ENCODE measurements at regions not wholly inside any gene's neighbourhood (a gene's known extent, or its start where the extent isn't known, plus 50 kb on each side); places are given as distances from the start of the nearest gene placed in this dataset.
"Not testable (repeated sequence)": the region's sequence is repeated elsewhere in the genome, so short reads cannot be mapped to it uniquely, and the experiment has no call there.

DNA sequence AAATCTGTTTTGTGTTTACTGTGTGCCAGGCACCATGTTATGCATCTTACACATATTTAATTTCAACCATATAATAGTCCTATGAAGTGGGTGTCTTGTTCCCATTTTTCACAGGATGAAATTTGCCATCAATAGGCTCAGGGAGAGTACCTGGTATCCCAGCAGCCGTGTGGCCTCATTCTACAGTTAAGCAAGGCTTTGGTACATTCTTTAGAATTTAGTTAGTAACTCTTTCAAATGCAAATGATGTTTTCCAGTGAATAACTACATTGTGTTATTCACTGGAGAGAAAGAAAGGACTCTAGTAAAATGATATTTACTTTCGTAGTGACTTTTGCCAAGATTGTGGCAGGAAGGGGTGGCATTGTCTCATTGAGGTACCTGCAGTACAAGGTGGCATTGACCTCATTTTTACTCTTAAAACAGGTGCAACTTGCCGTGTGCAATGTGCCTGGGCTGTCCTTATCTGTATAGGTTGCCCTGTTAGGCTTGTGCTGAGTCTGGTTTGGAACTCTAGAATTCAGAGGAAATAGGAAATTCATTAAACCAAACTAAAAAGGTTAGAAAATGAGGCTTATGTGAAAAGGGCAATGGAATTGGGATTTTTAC lies 117.4 kb upstream of the NBPF8 start:
- H3K27me3 ChIP-seq (ENCODE audit: control insufficient read depth, insufficient read depth, low read length); H3K36me3 ChIP-seq (ENCODE audit: control insufficient read depth, insufficient read depth, low read length); DNase-seq (ENCODE audit: low read depth); H3K4me3 ChIP-seq (ENCODE audit: low read depth, low read length): not testable (repeated sequence)

DNA sequence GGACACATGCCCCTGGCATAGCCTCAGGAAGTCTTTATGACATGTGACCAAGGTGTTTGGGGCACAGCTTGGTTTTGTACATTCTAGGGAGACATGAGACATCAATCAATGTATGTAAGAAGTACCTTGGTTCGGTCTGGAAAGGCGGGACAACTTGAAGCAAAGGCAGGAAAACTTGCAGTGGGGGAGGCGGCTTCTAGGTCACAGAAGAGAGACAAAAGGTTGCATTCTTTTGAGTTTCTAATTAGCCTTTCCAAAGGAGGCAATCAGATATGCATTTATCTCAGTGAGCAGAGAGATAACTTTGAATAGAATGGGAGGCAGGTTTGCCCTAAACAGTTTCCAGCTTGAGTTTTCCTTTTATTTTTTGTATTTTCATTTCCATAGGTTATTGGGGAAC lies 113.8 kb upstream of the SEC22B start:
- not testable (repeated sequence) for H3K36me3 ChIP-seq (ENCODE audit: control insufficient read depth, insufficient read depth, low read length); H3K27me3 ChIP-seq (ENCODE audit: control insufficient read depth, insufficient read depth, low read length); DNase-seq (ENCODE audit: low read depth); H3K4me3 ChIP-seq (ENCODE audit: low read depth, low read length)

DNA sequence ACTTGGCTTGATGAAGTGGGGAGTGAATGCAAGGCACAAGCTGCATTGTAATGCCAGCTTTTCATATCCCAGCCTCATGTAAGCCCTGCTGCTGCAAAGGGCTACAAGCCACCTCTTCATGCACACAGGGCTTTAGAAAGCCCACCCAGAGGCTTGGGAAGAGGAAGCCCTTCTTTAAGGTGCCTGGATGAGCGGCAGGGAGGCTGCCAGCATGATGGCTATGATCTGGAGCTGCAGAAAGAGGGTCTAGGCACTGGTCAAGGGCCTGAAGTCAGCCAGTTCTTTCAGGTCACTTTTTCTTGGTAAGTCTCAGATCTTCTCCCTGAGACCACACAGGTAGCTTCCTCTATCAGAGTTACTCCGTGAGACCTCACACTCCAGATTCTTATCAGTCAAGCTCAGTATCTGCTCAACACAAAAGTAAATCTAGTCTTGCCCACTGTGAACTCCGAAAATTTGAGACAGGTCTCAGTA lies 113.3 kb upstream of the SEC22B start:
- H3K36me3 ChIP-seq (ENCODE audit: control insufficient read depth, insufficient read depth, low read length); DNase-seq (ENCODE audit: low read depth); H3K27me3 ChIP-seq (ENCODE audit: control insufficient read depth, insufficient read depth, low read length); H3K4me3 ChIP-seq (ENCODE audit: low read depth, low read length): not testable (repeated sequence)

DNA sequence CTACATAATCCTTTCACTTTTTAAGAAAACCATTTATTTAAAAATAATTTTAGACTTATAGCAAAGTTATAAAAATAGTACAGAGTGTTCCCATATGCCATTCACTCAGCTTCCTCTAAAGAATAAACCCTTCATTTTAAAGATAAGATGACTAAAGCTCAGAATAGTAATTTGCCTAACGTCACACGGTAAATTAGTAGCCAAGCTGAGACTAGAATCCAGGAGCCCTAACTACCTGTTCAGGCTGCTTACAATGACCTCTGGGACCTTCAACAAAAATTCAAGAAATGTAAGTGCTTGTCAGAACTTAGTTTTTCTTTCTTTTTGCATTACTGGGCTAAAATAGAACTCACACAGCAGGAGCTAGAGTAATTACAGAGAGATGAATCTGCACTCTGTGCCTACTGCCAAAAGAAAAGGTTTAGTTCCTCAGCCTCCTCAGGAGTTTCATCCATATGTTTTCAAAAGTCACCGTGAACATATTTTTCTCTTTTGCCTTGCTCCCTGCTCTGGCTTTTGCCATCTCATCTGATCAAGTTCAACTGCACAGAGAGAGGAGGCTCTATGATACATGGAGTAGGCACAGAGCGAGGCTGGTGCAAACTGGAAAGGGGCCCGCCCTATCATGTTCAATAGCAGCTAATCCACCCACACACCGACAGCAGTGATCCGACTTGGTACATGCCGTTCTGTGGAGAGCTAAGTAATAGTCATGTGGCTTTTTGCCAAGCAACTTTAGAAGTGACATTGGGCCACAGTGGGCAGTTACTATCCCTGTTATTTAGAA lies 112.7 kb upstream of the SEC22B start:
- not testable (repeated sequence) for H3K27me3 ChIP-seq (ENCODE audit: control insufficient read depth, insufficient read depth, low read length); H3K36me3 ChIP-seq (ENCODE audit: control insufficient read depth, insufficient read depth, low read length); H3K4me3 ChIP-seq (ENCODE audit: low read depth, low read length); DNase-seq (ENCODE audit: low read depth)

DNA sequence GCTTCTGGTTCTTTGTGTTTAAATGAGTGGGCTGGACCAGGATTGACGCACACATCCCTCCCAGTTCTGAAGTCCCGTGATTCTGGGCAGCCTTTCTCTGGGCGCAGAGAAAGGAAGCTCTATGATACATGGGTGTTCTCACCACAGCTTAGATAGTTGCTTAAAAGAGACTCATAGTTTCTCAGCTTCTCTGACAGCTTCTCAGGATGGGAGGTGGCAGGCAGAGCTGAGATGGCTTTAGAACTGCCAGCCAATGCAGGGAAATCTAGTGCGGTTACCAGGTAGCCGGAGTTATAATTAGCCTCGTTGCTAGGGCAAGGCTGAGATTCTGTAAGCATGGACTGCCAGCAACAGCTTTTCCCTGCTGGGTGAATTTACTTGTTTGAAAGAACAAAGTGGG lies 111.8 kb upstream of the SEC22B start:
- not testable (repeated sequence) for H3K27me3 ChIP-seq (ENCODE audit: control insufficient read depth, insufficient read depth, low read length); DNase-seq (ENCODE audit: low read depth); H3K4me3 ChIP-seq (ENCODE audit: low read depth, low read length); H3K36me3 ChIP-seq (ENCODE audit: control insufficient read depth, insufficient read depth, low read length)

DNA sequence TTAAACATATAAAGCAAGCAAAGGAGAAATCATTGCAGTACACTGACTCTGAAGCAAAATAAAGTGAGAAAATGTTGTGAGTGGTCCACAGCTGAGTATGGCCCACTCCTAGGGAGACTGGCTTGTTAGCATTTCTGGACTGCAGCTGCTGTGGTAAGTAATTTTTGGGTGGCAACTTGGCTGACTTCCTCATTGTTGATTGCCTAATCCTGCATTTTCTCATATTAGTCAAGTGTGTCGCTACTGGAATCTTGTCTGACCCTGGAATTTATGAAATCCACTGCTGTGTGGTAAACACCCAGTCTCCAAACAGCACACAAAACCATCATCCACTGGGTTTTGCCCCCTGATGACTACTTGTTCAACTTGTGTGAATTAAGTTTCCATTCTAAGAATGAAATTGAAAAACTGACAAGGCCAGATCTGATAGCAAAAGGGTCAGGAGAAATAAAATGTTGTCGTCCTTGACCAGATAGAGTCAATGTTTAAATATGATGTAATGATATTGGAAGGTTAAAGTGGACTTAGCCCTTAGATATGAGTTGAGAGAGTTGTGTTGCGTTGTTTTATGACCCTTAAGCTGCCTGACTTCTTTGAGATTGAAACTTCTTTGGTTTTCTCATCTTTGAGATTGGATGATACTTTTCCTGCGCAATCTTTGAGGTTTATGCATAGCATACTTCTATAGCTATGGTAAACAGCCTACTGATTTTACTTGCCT lies 106.6 kb upstream of the SEC22B start:
- not testable (repeated sequence) for DNase-seq (ENCODE audit: low read depth); H3K36me3 ChIP-seq (ENCODE audit: control insufficient read depth, insufficient read depth, low read length); H3K27me3 ChIP-seq (ENCODE audit: control insufficient read depth, insufficient read depth, low read length); H3K4me3 ChIP-seq (ENCODE audit: low read depth, low read length)

DNA sequence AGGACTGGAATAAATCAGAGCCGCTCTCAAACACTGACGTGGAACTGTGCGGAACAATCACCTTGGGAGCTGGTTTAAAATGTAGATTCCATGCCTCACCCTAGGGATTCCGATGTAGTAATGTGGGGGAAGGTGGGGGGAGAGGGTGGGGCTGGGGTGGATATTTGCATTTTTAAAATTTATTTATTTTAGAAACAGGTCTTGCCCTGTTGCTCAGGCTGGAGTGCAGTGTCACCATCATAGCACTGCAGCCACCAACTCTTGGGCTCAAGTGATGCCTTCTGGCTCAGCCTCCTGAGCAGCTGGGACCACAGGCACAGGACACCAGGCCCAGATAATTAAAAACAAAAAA lies 101.9 kb upstream of the SEC22B start:
- H3K27me3 ChIP-seq (ENCODE audit: control insufficient read depth, insufficient read depth, low read length); DNase-seq (ENCODE audit: low read depth); H3K4me3 ChIP-seq (ENCODE audit: low read depth, low read length); H3K36me3 ChIP-seq (ENCODE audit: control insufficient read depth, insufficient read depth, low read length): not testable (repeated sequence)

DNA sequence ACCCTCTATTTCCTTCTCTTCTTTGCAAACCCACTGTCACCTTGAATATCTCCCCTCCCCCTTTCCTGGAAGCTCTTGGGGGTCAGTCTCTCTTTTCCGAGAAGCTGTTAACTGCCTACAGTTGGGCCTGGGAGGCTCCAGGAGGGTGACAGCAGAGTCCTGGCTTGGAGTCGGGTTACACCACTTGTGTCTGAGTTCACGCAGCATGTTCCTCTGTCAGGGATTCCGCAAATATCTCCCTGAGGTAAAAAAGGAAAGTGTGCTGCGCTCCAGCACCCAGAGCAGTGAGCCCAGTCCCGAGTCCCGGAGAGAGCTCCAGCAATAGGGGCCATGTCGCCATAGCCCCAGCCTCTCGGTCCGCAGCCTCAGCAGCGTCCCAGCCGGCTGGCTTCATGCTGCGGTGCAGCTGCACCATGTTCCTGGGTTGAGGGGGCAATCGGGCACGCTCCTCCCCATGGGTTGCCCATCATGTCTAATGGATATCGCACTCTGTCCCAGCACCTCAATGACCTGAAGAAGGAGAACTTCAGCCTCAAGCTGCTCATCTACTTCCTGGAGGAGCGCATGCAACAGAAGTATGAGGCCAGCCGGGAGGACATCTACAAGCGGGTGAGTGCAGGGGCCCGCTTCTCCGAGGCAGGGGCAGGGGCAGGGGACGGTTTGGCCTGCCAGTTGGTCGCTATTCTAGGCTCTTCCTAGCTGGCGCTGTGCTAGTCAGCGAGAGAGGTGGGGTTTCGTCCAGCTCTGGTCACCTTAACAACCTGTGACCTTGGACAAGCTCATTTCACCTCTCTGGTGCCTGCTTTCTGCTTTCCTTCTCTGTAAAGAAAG lies 101.3 kb upstream of the SEC22B start:
- H3K4me3 ChIP-seq (ENCODE audit: low read depth, low read length); H3K27me3 ChIP-seq (ENCODE audit: control insufficient read depth, insufficient read depth, low read length); H3K36me3 ChIP-seq (ENCODE audit: control insufficient read depth, insufficient read depth, low read length); DNase-seq (ENCODE audit: low read depth): not testable (repeated sequence)

DNA sequence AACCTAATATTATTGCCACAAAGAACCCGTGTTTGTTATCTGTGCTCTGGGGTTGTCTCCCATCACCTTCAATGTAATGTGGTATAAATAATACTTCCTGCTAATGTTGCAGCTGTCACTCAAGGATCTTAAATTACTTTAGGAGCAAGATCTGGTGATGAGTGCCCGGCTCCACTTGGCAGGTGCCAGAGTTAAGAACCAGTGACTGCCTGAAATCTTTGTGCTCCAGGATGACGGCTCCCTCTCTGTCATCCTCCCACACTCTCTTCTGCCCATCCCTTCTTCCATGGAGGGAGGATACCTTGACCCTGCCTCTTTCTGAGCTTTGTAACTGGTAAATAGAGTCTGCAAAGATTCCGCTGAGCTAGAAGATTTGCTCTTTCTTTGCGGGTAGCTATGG lies 100.4 kb upstream of the SEC22B start:
- DNase-seq (ENCODE audit: low read depth); H3K27me3 ChIP-seq (ENCODE audit: control insufficient read depth, insufficient read depth, low read length); H3K36me3 ChIP-seq (ENCODE audit: control insufficient read depth, insufficient read depth, low read length); H3K4me3 ChIP-seq (ENCODE audit: low read depth, low read length): not testable (repeated sequence)

DNA sequence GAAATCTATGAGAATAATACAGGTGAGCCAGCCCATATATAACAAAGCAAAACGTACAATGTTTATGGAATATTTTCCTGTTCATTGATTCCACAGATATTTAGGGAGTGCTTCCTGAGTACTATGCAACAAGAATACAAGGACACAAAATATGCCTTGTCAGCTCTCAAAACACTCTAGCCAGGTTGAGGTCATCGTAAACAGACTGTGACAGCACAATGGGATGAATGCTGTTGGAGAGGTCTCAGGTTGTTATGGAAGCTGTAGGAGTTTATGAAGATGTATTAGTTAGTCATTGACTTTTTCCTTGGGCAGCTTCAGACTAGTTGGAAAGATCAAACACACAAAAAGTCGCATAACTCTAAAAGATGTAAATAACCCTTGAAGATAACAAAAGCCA lies 98.1 kb upstream of the SEC22B start:
- not testable (repeated sequence) for H3K27me3 ChIP-seq (ENCODE audit: control insufficient read depth, insufficient read depth, low read length); H3K36me3 ChIP-seq (ENCODE audit: control insufficient read depth, insufficient read depth, low read length); DNase-seq (ENCODE audit: low read depth); H3K4me3 ChIP-seq (ENCODE audit: low read depth, low read length)

DNA sequence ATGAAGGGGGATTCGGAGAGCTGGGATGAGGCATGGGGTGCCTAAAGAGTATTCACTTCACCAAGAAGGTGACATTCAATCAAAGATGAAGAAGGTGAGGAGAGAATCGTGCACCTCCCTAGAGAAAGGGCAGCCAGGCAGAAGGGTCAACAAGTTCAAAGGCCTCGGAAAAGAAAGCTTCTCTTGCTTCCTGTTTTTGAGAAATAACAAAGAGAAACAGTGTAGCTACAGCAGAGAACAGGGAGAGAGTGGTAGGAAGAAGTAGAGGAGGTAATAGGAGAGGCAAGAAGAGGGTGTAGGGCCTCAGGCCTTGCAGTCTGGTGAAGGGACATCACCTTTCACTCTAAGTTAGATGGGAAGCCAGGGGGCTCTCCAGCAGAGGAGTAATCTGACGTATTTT lies 97.0 kb upstream of the SEC22B start:
- not testable (repeated sequence) for H3K36me3 ChIP-seq (ENCODE audit: control insufficient read depth, insufficient read depth, low read length); H3K27me3 ChIP-seq (ENCODE audit: control insufficient read depth, insufficient read depth, low read length); DNase-seq (ENCODE audit: low read depth); H3K4me3 ChIP-seq (ENCODE audit: low read depth, low read length)

DNA sequence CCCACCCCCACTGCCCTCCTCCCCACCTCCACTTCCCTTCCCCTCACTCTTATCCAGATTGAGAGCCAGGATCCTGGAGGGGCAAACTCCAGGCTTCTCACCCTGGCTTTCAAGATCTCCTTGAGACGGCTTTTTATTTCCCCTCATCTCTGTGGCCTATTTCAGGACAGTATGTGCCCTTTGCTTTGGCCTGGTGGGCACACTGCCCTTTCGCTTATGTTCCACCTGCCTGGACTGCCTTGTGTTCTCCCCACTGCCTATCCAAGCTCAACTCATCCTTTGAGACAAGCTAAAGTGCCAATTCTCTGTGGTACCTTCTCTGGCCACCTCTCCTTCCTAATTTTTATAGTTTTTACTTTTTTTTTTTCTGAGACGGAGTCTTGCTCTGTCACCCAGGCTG lies 95.9 kb upstream of the SEC22B start:
- not testable (repeated sequence) for H3K4me3 ChIP-seq (ENCODE audit: low read depth, low read length); H3K36me3 ChIP-seq (ENCODE audit: control insufficient read depth, insufficient read depth, low read length); DNase-seq (ENCODE audit: low read depth); H3K27me3 ChIP-seq (ENCODE audit: control insufficient read depth, insufficient read depth, low read length)

DNA sequence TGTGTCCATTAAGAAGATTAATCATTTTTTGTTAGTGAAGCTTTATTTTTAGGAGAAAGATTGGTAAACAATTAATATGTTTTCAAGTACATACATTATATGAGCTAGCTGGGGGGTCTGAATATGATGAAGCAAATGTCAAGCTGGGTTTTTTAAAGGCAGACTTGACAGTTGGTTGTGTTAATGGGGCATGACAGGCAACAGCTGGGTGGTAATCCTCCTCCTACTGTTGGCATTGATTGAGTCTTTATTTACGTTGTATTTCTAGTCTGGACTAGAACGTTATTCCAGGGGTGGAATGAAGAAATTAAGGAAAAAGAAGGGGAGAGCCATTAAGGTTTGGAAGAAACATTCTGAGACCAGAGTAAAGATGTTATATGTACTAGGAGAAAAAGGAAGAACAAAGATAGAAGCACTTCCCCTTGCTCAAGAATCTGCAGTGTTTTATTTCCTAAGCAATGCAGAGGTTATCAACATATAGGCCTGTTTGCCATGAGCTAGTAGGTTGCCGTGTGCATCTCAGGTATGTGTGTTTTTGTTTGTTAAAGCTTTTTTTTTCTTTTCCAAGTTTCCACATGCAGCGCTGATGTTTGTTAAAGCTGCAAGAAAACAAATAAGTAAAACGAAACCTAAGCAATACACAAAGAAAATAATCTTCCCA lies 95.4 kb upstream of the SEC22B start:
- DNase-seq (ENCODE audit: low read depth); H3K4me3 ChIP-seq (ENCODE audit: low read depth, low read length); H3K27me3 ChIP-seq (ENCODE audit: control insufficient read depth, insufficient read depth, low read length); H3K36me3 ChIP-seq (ENCODE audit: control insufficient read depth, insufficient read depth, low read length): not testable (repeated sequence)

DNA sequence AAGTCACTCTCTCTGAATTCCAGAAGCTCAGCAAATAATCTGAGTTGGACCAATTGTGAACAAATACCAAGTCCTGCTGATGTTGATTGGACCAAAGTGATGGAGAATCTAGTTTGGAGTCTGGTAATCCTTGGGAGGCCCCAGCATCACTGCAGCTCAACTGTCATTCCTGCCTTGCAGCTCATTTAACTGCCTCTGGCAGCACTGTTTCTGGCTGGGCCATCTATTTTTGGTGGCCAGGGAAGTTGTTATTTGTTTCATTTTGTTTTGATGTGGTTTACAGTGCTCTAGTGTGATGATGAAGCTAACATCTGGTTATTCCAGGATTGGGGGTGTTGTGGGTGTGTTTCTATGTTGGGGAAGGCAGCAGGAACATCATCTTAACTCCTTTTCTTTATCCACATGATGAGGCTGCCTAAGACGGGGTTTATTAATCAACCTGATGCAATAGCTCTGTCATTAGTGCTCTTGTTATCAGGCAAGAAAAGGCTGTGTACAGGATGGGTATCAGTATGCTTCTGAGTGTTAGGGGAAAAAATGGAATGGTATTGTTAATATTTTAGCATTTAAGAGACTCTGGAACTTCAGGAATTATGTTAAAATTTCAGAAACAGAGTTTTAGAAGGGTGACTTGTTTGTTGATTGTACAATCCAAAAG lies 91.7 kb upstream of the SEC22B start:
- DNase-seq (ENCODE audit: low read depth); H3K4me3 ChIP-seq (ENCODE audit: low read depth, low read length); H3K27me3 ChIP-seq (ENCODE audit: control insufficient read depth, insufficient read depth, low read length); H3K36me3 ChIP-seq (ENCODE audit: control insufficient read depth, insufficient read depth, low read length): not testable (repeated sequence)

All from kidney epithelial cell (primary cell).